ENCODE measurements at regions not wholly inside any gene's neighbourhood (a gene's known extent, or its start where the extent isn't known, plus 50 kb on each side); places are given as distances from the start of the nearest gene placed in this dataset.

DNA sequence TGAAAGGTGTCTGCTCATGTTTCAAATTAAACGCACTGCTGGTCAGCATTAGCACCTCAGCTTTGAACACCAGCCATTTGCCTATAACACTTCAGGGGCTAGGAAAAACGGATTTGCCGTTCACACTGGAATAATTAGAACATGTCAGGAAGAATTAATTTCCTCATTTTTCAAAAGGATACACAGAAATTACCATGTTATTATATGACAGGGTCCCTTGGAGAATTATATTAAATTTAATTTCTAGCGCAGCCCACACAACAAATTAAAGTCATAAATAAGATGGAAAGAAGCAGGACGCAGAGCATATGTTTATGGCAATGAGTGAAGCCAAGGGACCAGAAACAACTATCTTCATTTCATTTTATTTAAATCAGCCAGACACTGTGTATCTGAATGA, 83.8 kb upstream of the SOX6 start:
- DNase-seq (ENCODE audit: low read depth in 1 of 2, low spot score in 1 of 2): no peak

- DNase-seq (ENCODE audit: low read depth in 1 of 2, low spot score in 1 of 2): no peak
Observed at GRCh38 chr11:16434036-16434435, 77.7 kb upstream of the SOX6 start.

DNA sequence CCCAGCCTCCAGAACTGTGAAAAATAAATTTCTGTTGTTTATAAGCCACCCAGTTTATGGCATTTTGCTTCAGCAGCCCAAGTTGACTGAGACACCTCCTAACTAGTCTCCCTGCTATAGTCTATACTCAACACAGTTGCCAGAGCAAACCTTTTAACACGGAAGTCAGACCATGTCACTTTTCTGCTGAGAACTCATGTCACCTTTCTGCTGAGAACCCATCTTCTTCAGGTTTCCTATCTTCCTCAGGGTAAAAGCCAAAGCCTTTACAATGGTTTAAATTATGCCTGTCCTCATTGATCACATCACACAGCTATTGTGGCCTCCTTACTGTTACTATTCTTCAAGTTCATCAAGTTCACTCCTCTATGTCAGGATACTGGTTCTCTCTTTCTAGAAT, 74.3 kb upstream of the SOX6 start:
- DNase-seq (ENCODE audit: low read depth in 1 of 2, low spot score in 1 of 2): no peak

DNA sequence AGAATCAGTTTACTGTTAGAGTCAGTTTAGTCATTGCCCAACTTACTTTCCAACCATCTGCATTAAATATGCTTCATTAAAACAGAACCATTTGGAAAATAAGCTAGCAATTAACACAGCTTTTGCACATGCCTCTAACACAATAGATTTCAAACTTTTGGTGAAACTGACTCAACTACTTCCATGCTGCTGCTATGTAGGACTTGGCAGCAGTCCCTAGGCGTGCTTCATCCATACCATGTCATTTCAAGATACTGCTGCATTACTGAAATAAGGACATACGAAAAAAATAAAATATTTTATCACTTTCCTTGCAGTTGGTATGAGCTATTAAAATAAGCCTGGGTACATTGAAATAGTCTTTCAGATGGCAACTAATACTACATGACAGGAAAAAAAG, 65.5 kb upstream of the SOX6 start:
- DNase-seq (ENCODE audit: low read depth in 1 of 2, low spot score in 1 of 2): no peak

DNA sequence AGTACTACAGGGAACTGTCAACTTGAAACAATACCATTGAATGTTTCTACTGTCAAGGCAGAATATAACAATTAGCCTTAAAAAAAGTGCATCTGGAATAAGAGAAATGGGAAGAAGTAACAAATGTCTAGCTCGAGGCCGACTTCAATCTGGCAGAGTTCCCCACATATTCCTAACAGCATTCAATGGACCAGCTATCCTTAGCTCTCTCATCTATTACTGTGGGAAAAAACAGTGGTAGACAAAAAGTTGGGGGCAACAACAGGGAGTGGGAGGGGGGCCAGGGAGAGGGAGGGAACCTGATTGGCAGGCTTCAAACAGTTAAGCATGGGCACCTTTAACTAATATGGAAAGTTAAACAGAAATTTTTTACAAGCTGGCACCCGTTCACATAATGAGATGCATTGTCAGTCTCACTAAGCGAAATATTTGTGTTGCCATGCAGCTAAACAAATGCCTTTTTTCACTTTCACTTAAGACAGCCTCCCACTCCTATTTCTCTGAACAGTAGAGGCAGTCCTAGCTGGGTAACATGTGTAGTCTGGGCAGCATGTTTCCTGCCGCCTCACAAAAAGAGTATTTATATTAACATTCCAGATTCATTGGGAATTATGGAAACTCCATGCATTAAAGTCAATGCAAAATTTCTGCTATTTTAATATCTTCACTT, 62.2 kb upstream of the SOX6 start:
- no peak for DNase-seq (ENCODE audit: low read depth in 1 of 2, low spot score in 1 of 2)

GRCh38 chr11:16412525-16413172, 56.3 kb upstream of the SOX6 start:
- DNase-seq (ENCODE audit: low read depth in 1 of 2, low spot score in 1 of 2): no peak

DNA sequence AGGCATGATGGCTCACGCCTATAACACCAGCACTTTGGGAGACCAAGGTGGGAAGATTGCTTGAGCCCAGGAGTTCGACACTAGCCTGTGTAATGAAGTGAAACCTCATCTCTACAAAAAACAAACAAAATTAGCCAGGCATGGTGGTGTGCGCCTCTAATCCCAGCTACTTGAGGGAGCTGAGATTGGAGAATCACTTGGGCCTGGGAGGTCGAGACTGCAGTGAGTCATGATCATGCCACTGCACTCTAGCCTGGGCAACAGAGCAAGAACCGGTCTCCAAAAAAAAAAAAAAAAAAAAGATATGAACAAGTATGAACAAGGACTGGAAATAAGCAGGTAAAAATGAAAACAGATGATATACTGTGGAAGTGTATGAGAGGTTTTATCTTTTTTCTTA, 54.1 kb upstream of the SOX6 start:
- no peak for DNase-seq (ENCODE audit: low read depth in 1 of 2, low spot score in 1 of 2)

DNA sequence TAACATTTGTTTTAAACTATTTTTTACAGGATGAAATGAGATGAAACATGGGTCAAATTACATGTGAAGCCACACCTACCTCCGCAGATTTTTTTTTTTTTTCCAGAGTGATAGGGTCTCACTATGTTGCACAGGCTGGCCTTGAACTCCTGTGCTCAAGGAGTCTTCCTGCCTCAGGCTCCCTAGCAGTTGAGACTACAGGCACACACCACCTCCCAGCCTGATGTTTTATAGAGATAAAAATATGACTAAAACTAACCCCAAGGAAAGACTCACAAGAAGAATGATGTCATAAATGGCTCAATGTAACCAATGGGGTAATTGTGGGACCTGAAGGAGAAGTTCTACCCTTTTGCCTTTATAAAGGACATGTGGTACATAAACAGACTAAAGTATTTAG, 52.3 kb upstream of the SOX6 start:
- no peak for DNase-seq (ENCODE audit: low read depth in 1 of 2, low spot score in 1 of 2)

DNA sequence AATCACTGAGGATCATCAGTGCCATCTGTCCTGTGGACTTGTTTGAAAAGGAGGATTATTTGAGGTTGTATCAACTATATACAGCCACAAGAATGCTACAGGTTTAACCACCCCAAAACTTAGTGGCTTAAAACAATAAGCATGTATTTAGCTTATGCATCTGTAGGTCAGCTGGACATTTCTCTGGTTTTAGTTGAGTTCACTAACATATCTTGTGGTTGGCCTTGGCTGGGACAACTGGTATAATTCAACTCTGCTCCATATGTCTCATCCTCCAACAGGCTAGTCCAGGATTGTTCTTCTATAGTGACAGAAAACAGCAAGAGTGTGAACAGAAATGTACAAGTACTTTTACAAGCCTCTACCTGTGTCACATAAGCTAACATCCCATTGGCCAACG, 49.9 kb upstream of the SOX6 start:
- DNase-seq (ENCODE audit: low read depth in 1 of 2, low spot score in 1 of 2): no peak
